Liver (tissue), 8 donors: ENCODE measurements at regions not wholly inside any gene's neighbourhood (a gene's known extent, or its start where the extent isn't known, plus 50 kb on each side); places are given as distances from the start of the nearest gene placed in this dataset.

Experiments used
- DNase-seq: peaks from one replicate; pipeline ENCODE4 v3.0.0-alpha.2; 2017; ENCODE audit warnings: low spot score
- H3K27ac ChIP-seq, 2 donors: one replicate each; pipeline ENCODE4 v1.7.0; 2013; ENCODE audit warnings: inconsistent platforms in 2 of 2, low read length in 2 of 2, control low read depth in 1 of 2, low read depth in 1 of 2, mild to moderate bottlenecking in 1 of 2
- H3K27me3 ChIP-seq, 4 donors: one replicate each; pipeline versions ENCODE4 v1.6.1 to v1.7.0; 2013; ENCODE audit warnings: low read length in 3 of 4, inconsistent platforms in 1 of 4, mild to moderate bottlenecking in 1 of 4, moderate library complexity in 1 of 4; ENCODE audit not compliant: control insufficient read depth in 4 of 4, insufficient read depth in 4 of 4
- H3K36me3 ChIP-seq, 4 donors: one replicate each; pipeline versions ENCODE4 v1.6.1 to v1.7.0; 2013; ENCODE audit warnings: low read length in 3 of 4, mild to moderate bottlenecking in 3 of 4, low read depth in 1 of 4, moderate library complexity in 1 of 4; ENCODE audit not compliant: control insufficient read depth in 4 of 4, insufficient read depth in 3 of 4
- H3K4me1 ChIP-seq, 4 donors: one replicate each; pipeline versions ENCODE4 v1.6.1 to v1.7.0; 2013; ENCODE audit warnings: low read length in 3 of 4, mild to moderate bottlenecking in 3 of 4, moderate library complexity in 1 of 4; ENCODE audit not compliant: control insufficient read depth in 4 of 4, insufficient read depth in 4 of 4
- H3K4me3 ChIP-seq, 3 donors: one replicate each; pipeline versions ENCODE4 v1.6.1 to v1.7.0; 2013; ENCODE audit warnings: low read length in 3 of 3, control low read depth in 1 of 3, low read depth in 1 of 3, mild to moderate bottlenecking in 1 of 3
- H3K9ac ChIP-seq, 2 donors: one replicate each; pipeline ENCODE4 v1.7.0; 2013; ENCODE audit warnings: low read length in 2 of 2, mild to moderate bottlenecking in 2 of 2, moderate library complexity in 2 of 2, control low read depth in 1 of 2, low read depth in 1 of 2
- H3K9me3 ChIP-seq, 4 donors: one replicate each; pipeline versions ENCODE4 v1.6.1 to v1.7.0; 2013; ENCODE audit warnings: low read length in 3 of 4; ENCODE audit not compliant: control insufficient read depth in 4 of 4
- CTCF ChIP-seq: fragments of 150-350 bp; IDR thresholded peaks from 2 replicates; pipeline ENCODE4 v1.5.1; 2017; ENCODE audit warnings: improper control_type of control experiment, low read depth, low read length; ENCODE audit not compliant: missing input control
- EGR1 ChIP-seq, 2 donors: IDR thresholded peaks; 2 replicates each; pipeline ENCODE4 v1.6.1; 2016 to 2018; ENCODE audit warnings: antibody characterized with exemption in 2 of 2, low read depth in 2 of 2
- FOXA2 ChIP-seq: IDR thresholded peaks from 2 replicates; pipeline ENCODE4 v1.6.1; 2016; ENCODE audit warnings: antibody characterized with exemption
- GABPA ChIP-seq, 2 donors: IDR thresholded peaks in 1 of 2; conservative IDR thresholded peaks in 1 of 2; 2 replicates each; pipeline ENCODE4 v1.6.1; 2016; ENCODE audit warnings: antibody characterized with exemption in 2 of 2, mild to moderate bottlenecking in 1 of 2, moderate library complexity in 1 of 2
- JUND ChIP-seq, 2 donors: IDR thresholded peaks; 2 replicates each; pipeline ENCODE4 v1.6.1; 2016; ENCODE audit warnings: antibody characterized with exemption in 2 of 2
- MAX ChIP-seq: IDR thresholded peaks from 2 replicates; pipeline ENCODE4 v1.6.1; 2016; ENCODE audit warnings: antibody characterized with exemption
- NR2F2 ChIP-seq: IDR thresholded peaks from 2 replicates; pipeline ENCODE4 v1.6.1; 2016; ENCODE audit warnings: antibody characterized with exemption
- RAD21 ChIP-seq, 2 donors: IDR thresholded peaks; 2 replicates each; pipeline ENCODE4 v1.6.1; 2016; ENCODE audit warnings: antibody characterized with exemption in 2 of 2, mild to moderate bottlenecking in 2 of 2
- REST ChIP-seq: IDR thresholded peaks from 2 replicates; pipeline ENCODE4 v1.6.1; 2016; ENCODE audit warnings: antibody characterized with exemption, mild to moderate bottlenecking
- RXRA ChIP-seq, 2 donors: IDR thresholded peaks; 2 replicates each; pipeline ENCODE4 v1.6.1; 2017 to 2018; ENCODE audit warnings: antibody characterized with exemption in 2 of 2, mild to moderate bottlenecking in 1 of 2
- SP1 ChIP-seq: IDR thresholded peaks from 2 replicates; pipeline ENCODE4 v1.6.1; 2018; ENCODE audit warnings: antibody characterized with exemption, mild to moderate bottlenecking
- TAF1 ChIP-seq: conservative IDR thresholded peaks from 2 replicates; pipeline ENCODE4 v1.6.1; 2016; ENCODE audit warnings: antibody characterized with exemption, mild to moderate bottlenecking
- YY1 ChIP-seq: IDR thresholded peaks from 2 replicates; pipeline ENCODE4 v1.6.1; 2016; ENCODE audit warnings: antibody characterized with exemption, mild to moderate bottlenecking
- ZBTB33 ChIP-seq: IDR thresholded peaks from 2 replicates; pipeline ENCODE4 v1.6.1; 2016; ENCODE audit warnings: antibody characterized with exemption
- WGBS: extraction: QIAGEN DNeasy Blood & Tissue Kit; methylation state at CpG from one replicate; pipeline ENCODE4 v1.1.7; 2013; 5-methylcytosine and 5-hydroxymethylcytosine counted together
- donor health status: healthy.
- donor health status: healthy.
- donor health status: healthy.
- donor health status: healthy.
- donor health status: healthy.

GRCh38 chr14:63793376-63793775, 59.4 kb upstream of the SYNE2 start:
- WGBS, result 80% methylated on average over 4 of the region's 4 CpGs
- no peak overlapping the region for H3K9ac ChIP-seq
- TF ChIP-seq ZBTB33 (no peak), RAD21 (IDR thresholded peaks at IDR 0.05) (no peak), RXRA (IDR thresholded peaks at IDR 0.05) (no peak), MAX (no peak), EGR1 (IDR thresholded peaks at IDR 0.05; ENCODE audit: low read depth in 2 of 2) (no peak), YY1 (no peak), TAF1 (no peak), FOXA2 (no peak), NR2F2 (no peak), REST (no peak), GABPA (IDR thresholded peaks at IDR 0.05 in 1 of 2, conservative IDR thresholded peaks at IDR 0.05 in 1 of 2) (no peak), SP1 (no peak), CTCF (no peak)
- H3K27ac ChIP-seq, result no peak overlapping the region
- no peaks in the 10 kb centered on the region for H3K27me3 ChIP-seq
- H3K36me3 ChIP-seq, result no peaks in the 10 kb centered on the region
- H3K4me3 ChIP-seq, result no peak overlapping the region
- H3K9me3 ChIP-seq, result no peaks in the 10 kb centered on the region
- H3K4me1 ChIP-seq, result no peaks in the 10 kb centered on the region
- no peak for DNase-seq

- H3K4me1 ChIP-seq, result peaks cover 0 to 4% (median 0%) of the 10 kb centered on the region in 4 donors
- TF ChIP-seq RAD21 (IDR thresholded peaks at IDR 0.05) (no peak), SP1 (no peak), JUND (IDR thresholded peaks at IDR 0.05) (no peak), MAX (no peak)
- WGBS, result 77% methylated on average over 2 of the region's 2 CpGs
Measured at GRCh38 chr14:63795532-63795931, 57.3 kb upstream of the SYNE2 start.

More at GRCh38 chr14:63795532-63795931, 57.3 kb upstream of the SYNE2 start:
- Histone ChIP-seq H3K27me3 (no peaks in the 10 kb centered on the region), H3K9ac (no peak overlapping the region), H3K9me3 (no peaks in the 10 kb centered on the region), H3K36me3 (no peaks in the 10 kb centered on the region), H3K27ac (no peak overlapping the region), H3K4me3 (no peak overlapping the region)
- DNase-seq, result no peak
